ENCODE measurements at regions not wholly inside any gene's neighbourhood (a gene's known extent, or its start where the extent isn't known, plus 50 kb on each side); places are given as distances from the start of the nearest gene placed in this dataset.

DNA sequence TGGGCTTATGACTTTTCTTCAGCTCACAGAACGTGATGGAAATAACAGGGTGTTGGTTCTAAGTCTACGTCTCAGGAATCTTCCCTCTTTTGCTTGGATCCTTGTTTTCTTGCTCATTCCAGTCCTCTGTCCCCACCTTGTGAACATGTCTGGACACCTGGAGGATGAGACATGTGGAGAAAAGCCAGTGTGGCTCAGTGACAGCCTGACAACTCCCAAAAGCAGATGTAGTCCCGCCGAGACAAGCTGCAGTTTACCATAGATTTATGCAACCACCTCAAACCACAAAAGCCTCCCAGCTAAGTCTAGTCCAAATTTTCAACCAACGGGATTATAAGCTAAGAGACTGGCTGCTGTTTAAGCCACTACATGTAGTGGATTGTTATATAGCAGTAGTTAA is 476.1 kb downstream of the SH2D4B start:
- TF ChIP-seq, protein P1, sequence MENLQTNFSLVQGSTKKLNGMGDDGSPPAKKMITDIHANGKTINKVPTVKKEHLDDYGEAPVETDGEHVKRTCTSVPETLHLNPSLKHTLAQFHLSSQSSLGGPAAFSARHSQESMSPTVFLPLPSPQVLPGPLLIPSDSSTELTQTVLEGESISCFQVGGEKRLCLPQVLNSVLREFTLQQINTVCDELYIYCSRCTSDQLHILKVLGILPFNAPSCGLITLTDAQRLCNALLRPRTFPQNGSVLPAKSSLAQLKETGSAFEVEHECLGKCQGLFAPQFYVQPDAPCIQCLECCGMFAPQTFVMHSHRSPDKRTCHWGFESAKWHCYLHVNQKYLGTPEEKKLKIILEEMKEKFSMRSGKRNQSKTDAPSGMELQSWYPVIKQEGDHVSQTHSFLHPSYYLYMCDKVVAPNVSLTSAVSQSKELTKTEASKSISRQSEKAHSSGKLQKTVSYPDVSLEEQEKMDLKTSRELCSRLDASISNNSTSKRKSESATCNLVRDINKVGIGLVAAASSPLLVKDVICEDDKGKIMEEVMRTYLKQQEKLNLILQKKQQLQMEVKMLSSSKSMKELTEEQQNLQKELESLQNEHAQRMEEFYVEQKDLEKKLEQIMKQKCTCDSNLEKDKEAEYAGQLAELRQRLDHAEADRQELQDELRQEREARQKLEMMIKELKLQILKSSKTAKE (IDR thresholded peaks at IDR 0.05; ENCODE audit: low read depth, poor library complexity, severe bottlenecking) = no peak
- TF ChIP-seq BMI1 (IDR thresholded peaks at IDR 0.05; ENCODE audit: borderline replicate concordance) = no peak
- no peak for TF ChIP-seq MXI1 (IDR thresholded peaks at IDR 0.05; ENCODE audit: low read depth, low read length)
- no peak for TF ChIP-seq TCF12 (IDR thresholded peaks at IDR 0.05; ENCODE audit: low read depth, low read length)
- no peak for TF ChIP-seq CTCF (IDR thresholded peaks at IDR 0.05 in 2 of 3, conservative IDR thresholded peaks at IDR 0.05 in 1 of 3; ENCODE audit: control insufficient read depth in 2 of 3, extremely low read depth in 1 of 3, insufficient read depth in 1 of 3, low read depth in 3 of 3, low read length in 3 of 3)
- no peak for TF ChIP-seq POLR2A (IDR thresholded peaks at IDR 0.05; ENCODE audit: low read depth, low read length)
